Rectal smooth muscle tissue (tissue), 1 donor: ENCODE measurements at regions not wholly inside any gene's neighbourhood (a gene's known extent, or its start where the extent isn't known, plus 50 kb on each side); places are given as distances from the start of the nearest gene placed in this dataset.

Source experiments
- H3K27ac ChIP-seq: one replicate; pipeline ENCODE4 v1.7.0; 2013; ENCODE audit warnings: low read depth, low read length, inconsistent platforms
- H3K27me3 ChIP-seq: one replicate; pipeline ENCODE4 v1.7.0; 2013; ENCODE audit warnings: low read length; ENCODE audit not compliant: control insufficient read depth, insufficient read depth
- H3K36me3 ChIP-seq: one replicate; pipeline ENCODE4 v1.7.0; 2013; ENCODE audit warnings: low read length; ENCODE audit not compliant: control insufficient read depth, insufficient read depth
- H3K4me1 ChIP-seq: one replicate; pipeline ENCODE4 v1.7.0; 2013; ENCODE audit warnings: low read length; ENCODE audit not compliant: control insufficient read depth, insufficient read depth
- H3K4me3 ChIP-seq: one replicate; pipeline ENCODE4 v1.7.0; 2013; ENCODE audit warnings: low read length
- H3K9ac ChIP-seq: one replicate; pipeline ENCODE4 v1.7.0; 2013; ENCODE audit warnings: low read length

DNA sequence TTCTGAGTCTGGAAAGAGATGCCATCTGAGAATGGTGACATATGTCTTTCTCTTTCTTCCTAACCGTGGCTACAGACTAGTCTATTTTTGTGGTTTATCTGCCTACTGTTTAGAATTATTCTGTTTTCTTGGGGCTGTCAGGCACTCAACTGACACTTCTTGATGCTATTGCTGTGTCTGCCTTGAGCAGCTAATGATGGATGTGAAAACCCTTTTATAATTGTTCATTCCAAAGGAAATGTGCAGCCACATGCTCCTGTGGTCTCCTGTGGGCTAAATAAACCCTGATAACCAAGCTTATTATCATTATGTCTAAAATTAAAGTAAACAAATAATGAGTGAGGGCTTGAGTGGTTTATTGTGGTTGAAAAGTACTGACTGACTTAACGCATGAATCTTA is 52.7 kb upstream of the CXADR start:
- H3K27me3 ChIP-seq, result no peaks in the 10 kb centered on the region
- no peaks in the 10 kb centered on the region for H3K36me3 ChIP-seq
- no peak overlapping the region for H3K9ac ChIP-seq
- H3K4me3 ChIP-seq, result no peak overlapping the region
- H3K27ac ChIP-seq, result no peak overlapping the region
- no peaks in the 10 kb centered on the region for H3K4me1 ChIP-seq

DNA sequence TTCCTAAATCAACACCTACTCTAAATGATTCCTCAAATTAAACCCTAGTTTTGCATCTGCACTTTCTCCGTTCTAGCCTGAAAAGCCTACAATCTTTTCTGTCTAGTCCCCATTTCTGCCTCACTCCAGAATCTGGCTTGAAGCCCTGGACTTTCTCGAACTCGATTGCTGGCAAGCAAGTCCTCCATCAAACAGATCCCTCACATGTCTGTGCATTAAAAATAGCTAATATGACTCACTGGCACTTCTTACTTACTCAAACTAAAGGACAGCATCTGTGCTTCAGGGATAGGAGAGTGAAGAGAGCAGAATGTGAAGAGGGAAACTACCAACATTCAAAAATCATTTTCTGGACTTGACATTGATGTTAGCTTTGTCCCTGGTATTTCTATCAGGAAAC is 51.8 kb upstream of the CXADR start:
- Histone ChIP-seq H3K4me3 (no peak overlapping the region), H3K4me1 (no peaks in the 10 kb centered on the region), H3K9ac (no peak overlapping the region), H3K36me3 (no peaks in the 10 kb centered on the region), H3K27ac (no peak overlapping the region), H3K27me3 (no peaks in the 10 kb centered on the region)

DNA sequence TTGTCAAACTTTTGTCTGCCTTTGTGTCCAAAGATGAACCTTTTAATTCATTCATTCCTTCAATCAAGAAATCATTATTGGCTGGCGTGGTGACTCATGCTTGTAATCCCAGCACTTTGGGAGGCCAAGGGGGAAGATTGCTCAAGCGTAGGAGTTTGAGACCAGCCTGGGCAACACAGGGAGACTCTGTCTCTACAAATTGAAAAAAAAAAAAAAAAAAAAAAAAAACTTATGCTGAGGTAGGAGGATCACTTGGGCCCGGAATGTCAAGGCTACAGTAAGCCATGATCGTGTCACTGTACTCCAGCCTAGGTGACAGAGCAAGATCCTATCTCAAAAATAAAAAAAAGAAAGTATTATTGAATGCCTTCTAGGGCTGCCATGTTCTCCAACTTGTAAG is 51.3 kb upstream of the CXADR start:
- Histone ChIP-seq H3K36me3 (no peaks in the 10 kb centered on the region), H3K27ac (no peak overlapping the region), H3K27me3 (no peaks in the 10 kb centered on the region), H3K4me3 (no peak overlapping the region), H3K4me1 (no peaks in the 10 kb centered on the region), H3K9ac (no peak overlapping the region)

DNA sequence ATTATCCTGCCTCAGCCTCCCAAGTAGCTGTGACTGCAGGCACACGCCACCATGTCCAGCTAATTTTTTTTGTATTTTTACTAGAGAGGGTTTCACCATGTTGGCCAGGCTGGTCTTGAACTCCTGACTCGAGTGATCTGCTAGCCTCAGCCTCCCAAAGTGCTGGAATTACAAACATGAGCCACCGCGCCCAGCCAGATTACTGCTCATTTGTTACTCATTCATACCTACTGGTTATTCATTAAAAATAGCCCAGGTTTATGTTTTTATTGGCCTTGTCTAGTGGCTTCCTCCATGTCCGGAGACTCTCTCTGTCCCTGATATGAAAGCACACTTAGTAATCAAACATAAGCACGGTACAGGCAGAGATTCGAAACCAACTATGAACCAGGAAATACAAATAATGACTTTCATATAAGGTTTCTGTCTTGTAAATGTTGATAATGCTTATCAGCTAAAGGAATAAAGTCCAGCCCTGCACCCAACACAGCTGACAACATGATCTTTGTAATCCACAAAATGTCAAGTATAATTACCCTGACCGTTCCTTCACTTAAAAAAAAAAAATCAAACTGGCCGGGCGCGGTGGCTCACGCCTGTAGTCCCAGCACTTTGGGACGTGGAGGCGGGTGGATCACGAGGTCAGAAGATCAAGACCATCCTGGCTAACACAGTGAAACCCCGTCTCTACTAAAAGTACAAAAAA is 50.4 kb upstream of the CXADR start:
- no peaks in the 10 kb centered on the region for H3K4me1 ChIP-seq
- H3K9ac ChIP-seq, result no peak overlapping the region
- no peak overlapping the region for H3K4me3 ChIP-seq
- no peaks in the 10 kb centered on the region for H3K36me3 ChIP-seq
- no peaks in the 10 kb centered on the region for H3K27me3 ChIP-seq
- no peak overlapping the region for H3K27ac ChIP-seq
